GM12891 (cell line): ENCODE measurements at regions not wholly inside any gene's neighbourhood (a gene's known extent, or its start where the extent isn't known, plus 50 kb on each side); places are given as distances from the start of the nearest gene placed in this dataset.

Experiments used
- DNase-seq: peaks from one replicate; pipeline ENCODE4 v3.0.0; 2011; ENCODE audit warnings: low spot score; ENCODE audit not compliant: insufficient read length
- FAIRE-seq: peaks from 2 replicates; lab custom pipeline; 2011; peaks lifted over from hg19 to GRCh38; lab: Jason Lieb, UNC
- PAX5 ChIP-seq: IDR thresholded peaks from 2 replicates; pipeline ENCODE4 v1.6.1; 2011; ENCODE audit warnings: low read length, moderate library complexity, mild to moderate bottlenecking; ENCODE audit not compliant: insufficient read depth, severe bottlenecking
- POLR2A ChIP-seq: IDR thresholded peaks from 2 replicates; pipeline ENCODE4 v1.6.1; 2011; ENCODE audit warnings: low read depth, low read length, control low read depth
- POLR2AphosphoS5 ChIP-seq: IDR thresholded peaks from 2 replicates; pipeline ENCODE4 v1.6.1; 2011; ENCODE audit warnings: low read depth, low read length, control low read depth
- POU2F2 ChIP-seq: IDR thresholded peaks from 2 replicates; pipeline ENCODE4 v1.6.1; 2011; ENCODE audit warnings: low read depth, mild to moderate bottlenecking, control low read depth, low read length, moderate library complexity
- SPI1 ChIP-seq: IDR thresholded peaks from 2 replicates; pipeline ENCODE4 v1.6.1; 2011; ENCODE audit warnings: low read depth, low read length, control low read depth
- TAF1 ChIP-seq: IDR thresholded peaks from 2 replicates; pipeline ENCODE4 v1.6.1; 2011; ENCODE audit warnings: low read depth, low read length, control low read depth

GRCh38 chr20:54716790-54717189 is 241.4 kb downstream of the DOK5 start:
- TF ChIP-seq SPI1 (no peak), POLR2A (no peak), PAX5 (no peak), POLR2AphosphoS5 (no peak), TAF1 (no peak), POU2F2 (no peak)
- DNase-seq = no peak
- no peak for FAIRE-seq

DNA sequence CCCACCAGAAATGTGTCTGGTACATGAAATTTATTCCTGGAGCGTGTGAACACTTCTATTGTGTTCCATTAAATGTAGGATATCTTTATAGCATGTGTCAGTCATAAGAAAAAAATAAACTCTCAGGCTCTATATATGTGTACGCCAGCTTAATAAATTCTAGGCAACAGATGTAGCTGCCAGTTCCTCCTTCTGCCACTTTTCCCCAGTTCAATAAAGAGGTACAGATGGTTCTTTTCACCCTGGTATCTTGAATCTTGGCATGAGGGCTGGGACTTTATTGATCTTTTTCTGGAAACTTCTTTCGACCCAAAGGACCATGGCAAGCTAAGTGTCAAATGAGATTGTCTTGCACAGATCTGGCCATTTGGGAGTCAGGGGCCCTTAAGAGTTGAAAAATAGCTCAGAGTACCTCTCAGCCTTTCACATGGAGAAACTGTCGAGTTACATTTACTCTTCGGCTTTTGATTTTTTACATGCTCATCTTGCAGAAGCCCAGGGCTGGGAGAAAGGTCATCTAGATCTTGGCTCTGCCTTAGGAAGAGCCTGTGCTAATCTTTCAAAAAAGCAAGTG is 240.9 kb downstream of the DOK5 start:
- TF ChIP-seq POLR2A (no peak), POLR2AphosphoS5 (no peak), TAF1 (no peak), POU2F2 (no peak), PAX5 (no peak), SPI1 (no peak)
- FAIRE-seq = no peak
- DNase-seq = no peak

DNA sequence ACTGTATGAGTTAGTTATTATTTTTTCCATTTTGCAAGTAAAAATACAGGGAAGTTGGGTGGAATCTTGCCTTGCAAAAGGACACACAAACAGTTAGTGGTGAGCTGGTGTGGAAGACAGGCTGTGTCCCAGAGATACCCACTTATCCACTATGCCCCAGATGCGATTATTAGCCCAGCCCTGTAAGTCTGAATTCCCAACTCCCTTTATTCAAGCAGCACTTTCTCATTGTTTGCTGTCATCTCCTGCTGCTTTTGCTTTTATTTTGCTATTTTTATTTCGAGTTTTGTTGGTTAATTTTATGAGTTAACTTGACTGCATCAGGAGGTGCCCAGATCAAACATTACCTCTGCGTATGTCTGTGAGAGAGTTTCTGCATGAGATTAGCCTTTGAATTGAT is 239.4 kb downstream of the DOK5 start:
- FAIRE-seq (no peak), DNase-seq (no peak)
- TF ChIP-seq TAF1 (no peak), POLR2AphosphoS5 (no peak), SPI1 (no peak), POU2F2 (no peak), PAX5 (no peak), POLR2A (no peak)

GRCh38 chr20:54713727-54714126 is 238.3 kb downstream of the DOK5 start:
- DNase-seq (no peak), FAIRE-seq (no peak)
- TF ChIP-seq SPI1 (no peak), POLR2AphosphoS5 (no peak), TAF1 (no peak), PAX5 (no peak), POLR2A (no peak), POU2F2 (no peak)

GRCh38 chr20:54711071-54711470 is 235.7 kb downstream of the DOK5 start:
- TF ChIP-seq PAX5 (no peak), SPI1 (no peak), POLR2A (no peak), TAF1 (no peak), POU2F2 (no peak), POLR2AphosphoS5 (no peak)
- FAIRE-seq = no peak

GRCh38 chr20:54710341-54710740 is 234.9 kb downstream of the DOK5 start:
- no peak for DNase-seq
- no peak for FAIRE-seq
- TF ChIP-seq POLR2AphosphoS5 = no peak
- TF ChIP-seq PAX5 = no peak
- TF ChIP-seq SPI1 = no peak
- TF ChIP-seq POLR2A = no peak
- no peak for TF ChIP-seq TAF1
- no peak for TF ChIP-seq POU2F2

More at GRCh38 chr20:54711071-54711470, 235.7 kb downstream of the DOK5 start:
- DNase-seq = no peak

DNA sequence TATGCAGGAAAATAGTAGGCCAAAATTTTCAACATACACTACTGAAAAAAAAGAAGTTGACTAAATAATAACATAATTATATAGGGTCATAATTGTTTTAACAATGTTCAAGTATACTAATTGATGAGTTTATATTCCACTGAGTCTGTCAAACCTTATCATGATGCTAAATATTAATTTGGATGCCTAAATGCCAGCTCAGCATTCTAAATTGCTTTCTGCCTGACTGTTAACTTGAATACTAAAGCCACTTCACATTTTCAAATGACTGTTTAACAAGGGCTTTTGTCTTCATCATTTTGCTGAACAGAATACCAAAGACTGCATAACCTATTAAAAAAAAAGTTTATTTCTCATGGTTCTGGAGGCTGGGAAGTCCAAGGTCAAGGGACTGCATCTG is 232.8 kb downstream of the DOK5 start:
- DNase-seq (no peak), FAIRE-seq (no peak)
- no peak for TF ChIP-seq TAF1
- no peak for TF ChIP-seq POU2F2
- TF ChIP-seq SPI1 = no peak
- no peak for TF ChIP-seq PAX5
- TF ChIP-seq POLR2A = no peak
- no peak for TF ChIP-seq POLR2AphosphoS5

DNA sequence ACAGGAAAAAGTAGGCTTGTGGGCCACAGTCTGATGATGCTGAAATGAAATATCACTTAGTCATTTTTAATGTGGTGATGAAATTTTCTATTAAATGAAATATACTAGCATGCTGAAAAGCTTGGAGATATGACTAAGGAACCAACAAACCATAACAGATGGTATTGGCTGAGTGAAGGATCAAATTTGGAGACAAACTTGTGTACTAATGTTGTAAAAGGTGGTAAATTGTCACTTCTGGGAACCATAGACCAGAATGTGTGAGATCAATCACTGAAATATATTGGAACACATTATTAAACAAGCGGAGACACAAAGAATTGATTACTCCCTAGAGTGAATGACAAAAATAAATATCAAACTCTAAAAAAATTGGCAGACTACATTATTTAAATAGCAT is 232.4 kb downstream of the DOK5 start:
- no peak for TF ChIP-seq SPI1
- TF ChIP-seq POLR2AphosphoS5 = no peak
- TF ChIP-seq TAF1 = no peak
- TF ChIP-seq POU2F2 = no peak
- TF ChIP-seq POLR2A = no peak
- no peak for TF ChIP-seq PAX5
- no peak for FAIRE-seq

DNA sequence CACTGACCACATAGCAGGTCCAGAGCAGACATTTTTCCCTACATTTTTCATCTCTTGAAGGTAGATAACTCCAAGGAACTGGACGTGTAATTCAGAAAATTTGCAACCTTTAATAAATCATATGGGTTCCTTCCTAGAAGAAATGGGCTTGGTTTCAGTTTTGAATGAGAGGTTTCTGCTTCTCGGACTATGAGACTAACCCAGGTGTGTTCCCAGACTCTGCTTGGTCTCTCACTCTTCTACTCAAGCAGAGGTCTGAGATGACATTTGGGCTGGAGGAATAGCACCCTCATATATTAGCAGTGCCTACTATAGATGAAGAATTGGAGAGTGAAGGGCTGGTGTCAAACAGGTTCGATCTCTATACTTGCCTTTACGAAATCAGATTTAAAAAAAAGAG is 231.2 kb downstream of the DOK5 start:
- FAIRE-seq (no peak), DNase-seq (no peak)
- TF ChIP-seq POLR2AphosphoS5 (no peak), POLR2A (no peak), SPI1 (no peak)

More for the DNA sequence above, 232.4 kb downstream of the DOK5 start:
- no peak for DNase-seq

- no peak for TF ChIP-seq POLR2AphosphoS5
- TF ChIP-seq TAF1 = no peak
- no peak for TF ChIP-seq PAX5
- no peak for TF ChIP-seq POU2F2
- TF ChIP-seq SPI1 = no peak
- TF ChIP-seq POLR2A = no peak
- FAIRE-seq = no peak
- no peak for DNase-seq
Observed at GRCh38 chr20:54704032-54704635, 228.7 kb downstream of the DOK5 start.
